CD4-positive, alpha-beta T cell (primary cell): ENCODE measurements at regions not wholly inside any gene's neighbourhood (a gene's known extent, or its start where the extent isn't known, plus 50 kb on each side); places are given as distances from the start of the nearest gene placed in this dataset.

Experiments
- ATAC-seq: fragments of 200-7000 bp; cut with Tn5 transposase; one replicate; pipeline ENCODE4 v1.10.0; 2022; ENCODE audit warnings: mild to moderate bottlenecking; ENCODE audit not compliant: poor library complexity
- CTCF ChIA-PET: fragments of 350-600 bp; sonication (Branson Sonifier 250); formaldehyde crosslinking; loops from one replicate; lab custom pipeline; 2021; ENCODE audit warnings: antibody characterized with exemption, inconsistent platforms; lab: Charles Lee
- POLR2A ChIA-PET: fragments of 350-600 bp; sonication (Branson Sonifier 250); formaldehyde crosslinking; loops from one replicate; lab custom pipeline; 2021; ENCODE audit warnings: antibody characterized with exemption, inconsistent platforms; lab: Charles Lee
- DNase-seq, 14 experiments: peaks; one replicate each; pipeline ENCODE4 v3.0.0-alpha.2; 2013 to 2020; ENCODE audit warnings: mixed read lengths in 2 of 14
- H3K27ac ChIP-seq, 2 donors: one replicate each; pipeline versions ENCODE4 v1.5.1 to v1.7.0; 2013; ENCODE audit warnings: low read length in 2 of 2, low read depth in 1 of 2, mild to moderate bottlenecking in 1 of 2
- H3K27me3 ChIP-seq, 2 experiments: 1 replicate in 1 of 2; 2 replicates in 1 of 2; pipeline versions ENCODE4 v1.6.1 to v1.7.0; 2013; ENCODE audit warnings: low read length in 2 of 2, control low read depth in 1 of 2, mild to moderate bottlenecking in 1 of 2, moderate library complexity in 1 of 2; ENCODE audit not compliant: insufficient read depth in 2 of 2, control insufficient read depth in 1 of 2
- H3K36me3 ChIP-seq: one replicate; pipeline ENCODE4 v1.6.1; 2013; ENCODE audit warnings: low read length, control low read depth; ENCODE audit not compliant: insufficient read depth
- H3K4me1 ChIP-seq: one replicate; pipeline ENCODE4 v1.6.1; 2013; ENCODE audit warnings: low read length, control low read depth; ENCODE audit not compliant: insufficient read depth
- H3K4me3 ChIP-seq: one replicate; pipeline ENCODE4 v1.5.1; 2013; ENCODE audit warnings: mild to moderate bottlenecking, low read length, moderate library complexity
- H3K9me3 ChIP-seq, 2 experiments: 1 replicate in 1 of 2; 2 replicates in 1 of 2; pipeline versions ENCODE4 v1.6.1 to v1.7.0; 2013; ENCODE audit warnings: low read length in 2 of 2, mild to moderate bottlenecking in 2 of 2, control low read depth in 1 of 2, moderate library complexity in 1 of 2; ENCODE audit not compliant: control insufficient read depth in 1 of 2, insufficient read depth in 1 of 2
- H3K27ac Mint-ChIP-seq: one replicate; pipeline ENCODE4 v1.8.0; 2020; ENCODE audit warnings: mixed read lengths
- H3K27me3 Mint-ChIP-seq: one replicate; pipeline ENCODE4 v1.8.0; 2021; ENCODE audit warnings: mixed read lengths
- H3K36me3 Mint-ChIP-seq: one replicate; pipeline ENCODE4 v1.8.0; 2021; ENCODE audit warnings: low read depth, mixed read lengths
- H3K4me1 Mint-ChIP-seq: one replicate; pipeline ENCODE4 v1.8.0; 2021; ENCODE audit warnings: low read depth, mixed read lengths
- H3K4me3 Mint-ChIP-seq: one replicate; pipeline ENCODE4 v1.8.0; 2020; ENCODE audit warnings: mild to moderate bottlenecking, mixed read lengths
- H3K9me3 Mint-ChIP-seq: one replicate; pipeline ENCODE4 v1.8.0; 2020; ENCODE audit warnings: mixed read lengths
- CTCF ChIP-seq: fragments of 200-600 bp; IDR thresholded peaks from one replicate; pipeline ENCODE4 v1.8.0; 2022; ENCODE audit warnings: antibody characterized with exemption, mild to moderate bottlenecking
- intact Hi-C, 2 experiments: fragments of 100-400 bp; cut with DNase I in 1 of 2; cut with micrococcal nuclease in 1 of 2; formaldehyde crosslinking; loops; one replicate each; pipeline versions ENCODE4 v1.15.1 to v1.9.0; 2023 to 2025; cut with DNase I, micrococcal nuclease

GRCh38 chr13:105089858-105090643 is 1445.4 kb downstream of the EFNB2 start:
- ChIA-PET CTCF (no interaction called here), POLR2A (no interaction called here)
- H3K9me3 Mint-ChIP-seq: no peaks in the 10 kb centered on the region
- H3K4me3 Mint-ChIP-seq: no peak overlapping the region
- Histone ChIP-seq H3K4me3 (no peak overlapping the region), H3K27ac (no peak overlapping the region), H3K4me1 (no peaks in the 10 kb centered on the region), H3K27me3 (no peaks in the 10 kb centered on the region), H3K9me3 (no peaks in the 10 kb centered on the region), H3K36me3 (no peaks in the 10 kb centered on the region)
- H3K27ac Mint-ChIP-seq: no peak overlapping the region
- intact Hi-C loops: no loop called here
- no peaks in the 10 kb centered on the region for H3K4me1 Mint-ChIP-seq
- DNase-seq (no peak), ATAC-seq (no peak)
- H3K36me3 Mint-ChIP-seq: no peaks in the 10 kb centered on the region
- TF ChIP-seq CTCF: no peak
- H3K27me3 Mint-ChIP-seq: peaks cover 10% of the 10 kb centered on the region

- CTCF ChIA-PET: no interaction called here
- no peak overlapping the region for H3K27ac ChIP-seq
- no peak for ATAC-seq
- no peaks in the 10 kb centered on the region for H3K4me1 ChIP-seq
- H3K9me3 ChIP-seq: no peaks in the 10 kb centered on the region
- no peak overlapping the region for H3K4me3 ChIP-seq
- TF ChIP-seq CTCF: no peak
- Mint-ChIP-seq H3K4me3 (no peak overlapping the region), H3K27me3 (no peaks in the 10 kb centered on the region), H3K9me3 (no peaks in the 10 kb centered on the region), H3K36me3 (no peaks in the 10 kb centered on the region), H3K4me1 (no peaks in the 10 kb centered on the region), H3K27ac (no peak overlapping the region)
- POLR2A ChIA-PET: no interaction called here
- intact Hi-C loops: no loop called here
- no peaks in the 10 kb centered on the region for H3K36me3 ChIP-seq
- no peaks in the 10 kb centered on the region for H3K27me3 ChIP-seq
- no peak for DNase-seq
Observed at GRCh38 chr13:105087945-105088344, 1447.5 kb downstream of the EFNB2 start.

- no peaks in the 10 kb centered on the region for H3K36me3 ChIP-seq
- H3K4me3 ChIP-seq: no peak overlapping the region
- Mint-ChIP-seq H3K27me3 (no peaks in the 10 kb centered on the region), H3K27ac (no peak overlapping the region), H3K9me3 (no peaks in the 10 kb centered on the region), H3K36me3 (no peaks in the 10 kb centered on the region), H3K4me1 (no peaks in the 10 kb centered on the region), H3K4me3 (no peak overlapping the region)
- DNase-seq (no peak), ATAC-seq (no peak)
- no peak for TF ChIP-seq CTCF
- H3K27ac ChIP-seq: no peak overlapping the region
- H3K4me1 ChIP-seq: no peaks in the 10 kb centered on the region
- ChIA-PET CTCF (no interaction called here), POLR2A (no interaction called here)
- no peaks in the 10 kb centered on the region for H3K9me3 ChIP-seq
- H3K27me3 ChIP-seq: no peaks in the 10 kb centered on the region
- intact Hi-C loops: no loop called here
Observed at GRCh38 chr13:105084931-105085330, 1450.5 kb downstream of the EFNB2 start.
